Globus pallidus (tissue), 1 donor: ENCODE measurements at regions not wholly inside any gene's neighbourhood (a gene's known extent, or its start where the extent isn't known, plus 50 kb on each side); places are given as distances from the start of the nearest gene placed in this dataset.

ENCODE experiments used
- DNase-seq: peaks from one replicate; pipeline ENCODE4 v3.0.0-alpha.2; 2015; ENCODE audit warnings: low spot score

DNA sequence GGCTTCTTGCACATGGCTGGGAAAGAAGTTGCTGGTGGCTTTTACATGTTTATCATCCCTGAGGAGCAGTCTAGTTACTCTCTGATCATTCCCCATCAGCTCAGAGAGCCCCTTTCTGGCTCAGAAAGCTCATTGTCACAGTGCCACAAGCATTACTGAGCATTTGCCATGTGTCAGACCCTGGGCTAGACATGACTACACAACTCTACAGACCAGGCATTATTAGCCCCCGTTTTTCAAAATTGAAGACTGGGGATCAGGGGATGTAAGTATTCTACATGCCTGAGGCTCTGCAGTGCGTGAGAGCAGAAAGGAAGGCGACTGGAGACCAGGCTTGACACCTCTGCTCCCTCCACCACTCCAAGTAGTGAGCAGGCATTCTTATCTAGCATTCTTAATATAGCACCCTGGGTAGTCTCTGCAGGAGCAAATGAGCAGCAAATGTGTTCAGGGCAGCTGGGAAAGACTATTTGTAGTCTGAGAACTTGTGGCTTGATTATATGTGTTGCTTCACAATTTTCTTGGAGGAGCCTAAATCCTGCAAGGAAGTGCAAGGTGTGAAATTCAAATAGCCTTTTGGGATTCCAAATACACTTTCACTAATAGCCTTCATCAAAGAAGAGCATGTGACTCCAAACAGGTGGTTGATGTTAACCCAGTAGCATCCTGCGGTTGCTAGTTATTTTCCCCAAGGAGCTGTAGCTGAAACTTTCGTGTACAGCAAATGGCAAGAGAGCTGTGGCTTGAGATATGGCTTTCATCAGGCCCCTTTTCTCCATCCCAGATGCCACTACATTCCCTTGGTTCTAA, 143.2 kb downstream of the DDX1 start:
- no peak for DNase-seq

DNA sequence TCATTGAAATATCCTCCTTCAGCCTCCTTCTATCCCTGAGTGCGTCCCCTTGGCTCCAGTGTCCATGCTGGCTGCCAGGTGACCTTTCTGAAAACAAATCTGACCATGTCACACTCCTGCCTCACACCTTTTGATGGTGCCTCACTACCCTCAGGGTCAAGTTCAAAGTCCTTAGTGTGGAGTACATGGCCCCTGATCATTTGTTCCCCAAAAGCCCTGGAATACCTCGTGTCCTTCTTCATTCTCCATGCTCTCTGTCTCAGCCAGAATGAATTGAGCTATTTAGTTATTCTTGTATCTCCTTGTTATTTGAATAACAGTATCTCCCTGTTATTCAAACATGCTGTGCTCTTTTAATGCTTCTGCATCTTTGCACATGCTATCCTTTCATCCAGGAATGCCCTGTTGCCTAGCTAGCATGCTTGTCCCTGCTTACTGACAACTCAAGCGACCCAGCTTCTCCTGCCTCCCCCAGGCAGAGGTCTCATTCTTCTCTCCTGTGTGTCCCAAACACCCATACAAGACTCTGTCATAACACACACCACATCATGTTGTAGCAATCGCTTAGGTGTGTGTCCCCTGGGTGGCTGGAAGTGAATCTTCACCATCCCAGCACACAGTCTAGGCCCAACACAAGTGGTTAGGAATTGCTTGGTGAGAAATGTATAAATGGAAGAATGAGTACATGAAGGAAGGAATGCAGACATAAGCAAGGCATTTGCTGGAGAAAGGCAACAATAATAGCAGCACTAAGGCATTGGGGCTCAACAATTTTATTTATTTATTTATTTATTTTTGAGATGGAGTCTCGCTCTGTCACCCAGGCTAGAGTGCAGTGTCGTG, 144.0 kb downstream of the DDX1 start:
- DNase-seq = no peak

DNA sequence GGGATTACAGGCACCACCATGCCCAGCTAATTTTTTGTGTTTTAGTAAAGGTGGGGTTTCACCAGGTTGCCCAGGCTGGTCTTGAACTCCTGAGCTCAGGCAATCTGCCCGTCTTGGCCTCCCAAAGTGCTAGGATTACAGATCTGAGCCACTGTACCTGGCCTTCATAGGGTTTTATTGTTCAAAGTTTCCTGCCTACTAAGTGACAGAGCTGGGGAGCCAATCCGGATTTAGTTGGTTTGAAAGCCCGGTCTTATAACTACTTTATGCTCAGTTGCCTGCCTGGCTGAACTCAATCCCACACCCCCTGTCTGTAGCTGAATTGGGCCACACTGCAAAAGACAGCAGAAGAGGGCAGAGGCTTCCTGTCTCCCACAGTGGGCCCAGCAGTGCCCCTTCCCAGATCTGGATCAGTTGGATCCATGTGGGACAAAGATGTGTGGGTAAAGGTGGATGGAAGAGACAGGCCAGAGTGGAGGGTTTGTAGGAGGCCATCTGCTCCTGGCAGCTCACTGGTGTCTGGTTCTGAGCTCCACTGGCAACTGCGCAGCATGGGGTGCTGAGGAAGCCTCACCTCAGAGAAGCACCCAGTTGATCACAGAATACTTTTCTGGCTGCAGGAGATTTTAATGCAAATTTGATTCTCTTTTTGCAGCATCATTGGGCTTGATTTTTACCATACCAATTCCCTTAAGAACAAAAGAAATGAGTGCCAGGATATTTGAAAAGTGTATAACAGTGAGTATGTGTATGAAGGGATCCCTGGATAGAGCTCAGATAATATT, 144.9 kb downstream of the DDX1 start:
- DNase-seq = no peak

DNA sequence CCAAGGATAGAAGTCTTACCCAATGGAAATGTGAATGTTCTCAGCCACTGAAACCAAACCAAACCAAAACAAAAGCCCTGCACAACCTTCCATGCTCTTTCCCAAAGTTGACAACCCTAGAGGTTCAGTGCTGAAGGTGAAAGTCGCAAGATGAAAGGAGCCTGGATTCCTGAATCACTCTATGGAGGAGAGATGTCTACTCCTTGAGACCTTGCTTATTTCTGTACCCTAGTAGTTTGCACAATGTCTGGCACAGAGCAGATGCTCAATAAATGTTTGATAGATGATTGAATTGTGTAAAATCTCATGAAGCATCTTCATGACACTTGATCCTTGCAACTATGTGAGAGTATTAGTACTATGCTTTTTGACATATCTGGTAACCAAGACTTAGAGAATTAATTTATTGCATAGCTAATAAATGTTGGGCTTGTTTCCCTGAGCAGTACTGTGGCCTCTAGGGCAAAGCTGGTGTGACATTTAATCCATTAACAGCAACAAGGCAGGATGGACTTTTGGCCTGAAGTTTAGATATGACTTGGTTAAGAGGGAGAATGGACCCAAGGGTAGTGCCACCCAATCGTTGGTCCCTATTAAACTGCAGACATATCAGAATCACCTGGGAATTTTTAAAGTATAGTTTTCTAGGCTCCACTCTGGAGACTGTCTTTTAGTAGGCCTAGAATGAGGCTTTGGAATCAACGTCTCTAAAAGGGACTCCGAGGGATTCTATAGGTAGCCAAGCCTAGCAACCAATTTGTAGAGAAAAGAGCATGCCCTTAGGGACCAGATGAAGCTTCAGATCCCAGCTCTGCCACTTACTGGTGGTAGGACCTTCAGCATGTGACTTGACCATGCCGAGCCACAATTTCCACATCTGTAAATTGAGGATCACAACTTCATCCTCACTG, 145.9 kb downstream of the DDX1 start:
- DNase-seq = no peak

DNA sequence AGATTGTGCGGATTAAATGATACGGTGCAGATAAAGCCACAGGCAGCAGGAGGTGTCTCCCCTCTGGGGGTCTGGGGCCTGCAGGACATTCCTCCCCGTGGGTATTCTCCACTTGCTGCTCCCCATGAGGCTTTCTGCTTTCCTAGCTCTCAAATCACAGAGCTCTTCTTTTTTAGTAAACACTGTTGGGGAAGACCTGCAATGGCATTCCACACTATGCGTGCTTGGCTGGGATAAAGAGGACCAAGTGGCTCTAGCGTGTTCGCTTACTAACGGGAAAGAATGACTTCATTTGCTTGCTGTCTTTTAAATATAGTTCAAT, 146.5 kb downstream of the DDX1 start:
- no peak for DNase-seq

DNA sequence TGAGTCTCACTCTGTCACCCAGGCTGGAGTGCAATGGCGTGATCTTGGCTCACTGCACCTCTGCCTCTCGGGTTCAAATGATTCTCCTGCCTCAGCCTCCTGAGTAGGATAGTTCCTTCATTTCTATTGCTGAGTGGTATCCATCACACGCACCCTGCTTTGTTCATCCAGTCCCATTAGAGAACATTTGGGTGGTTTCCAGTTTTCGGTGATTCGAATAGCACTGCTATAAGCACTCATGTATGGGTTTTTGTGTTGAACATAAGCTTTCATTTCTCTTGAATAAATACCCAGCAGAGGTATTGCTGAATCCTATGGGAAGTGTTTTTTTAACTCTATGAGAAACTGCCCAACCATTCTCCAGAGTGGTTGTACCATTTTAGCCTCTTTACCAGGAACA, 147.3 kb downstream of the DDX1 start:
- no peak for DNase-seq

DNA sequence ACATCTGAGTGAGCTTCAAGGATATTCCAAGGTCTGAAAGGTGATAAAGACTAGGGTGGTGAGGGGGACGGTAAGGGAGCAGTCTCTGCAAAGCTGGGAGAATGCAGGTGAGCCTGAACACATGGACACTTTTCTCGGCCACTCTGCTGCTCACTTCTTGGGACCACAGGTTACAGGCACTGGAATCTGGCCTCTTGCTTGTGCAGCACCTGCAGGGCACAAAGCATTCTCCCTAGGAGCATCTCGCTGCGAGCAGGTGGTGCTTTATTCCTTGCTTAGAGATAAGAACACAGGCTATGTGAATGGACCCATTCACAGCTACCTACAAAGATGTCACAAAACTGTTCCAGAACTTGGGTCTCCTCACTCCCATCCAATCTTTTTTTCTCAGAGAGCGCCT, 153.2 kb downstream of the DDX1 start:
- no peak for DNase-seq

DNA sequence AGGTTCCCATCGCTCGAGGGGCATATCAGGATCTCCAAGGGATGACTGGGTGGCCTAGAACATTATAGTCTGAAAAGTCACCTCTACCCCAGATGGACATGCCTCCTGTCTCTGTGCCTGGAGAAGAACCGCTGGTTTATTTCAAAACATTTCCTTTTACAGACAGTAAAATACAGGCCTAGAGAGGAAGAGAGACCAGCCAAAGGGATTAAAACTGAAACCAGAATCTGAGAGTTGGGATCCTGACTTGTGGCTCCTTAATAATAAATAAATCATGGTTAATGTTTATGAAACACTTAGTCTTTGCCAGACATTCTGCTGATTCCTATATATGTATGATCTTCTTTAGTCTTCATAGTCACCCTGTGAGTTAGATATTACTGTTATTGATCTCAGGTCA, 153.7 kb downstream of the DDX1 start:
- no peak for DNase-seq

DNA sequence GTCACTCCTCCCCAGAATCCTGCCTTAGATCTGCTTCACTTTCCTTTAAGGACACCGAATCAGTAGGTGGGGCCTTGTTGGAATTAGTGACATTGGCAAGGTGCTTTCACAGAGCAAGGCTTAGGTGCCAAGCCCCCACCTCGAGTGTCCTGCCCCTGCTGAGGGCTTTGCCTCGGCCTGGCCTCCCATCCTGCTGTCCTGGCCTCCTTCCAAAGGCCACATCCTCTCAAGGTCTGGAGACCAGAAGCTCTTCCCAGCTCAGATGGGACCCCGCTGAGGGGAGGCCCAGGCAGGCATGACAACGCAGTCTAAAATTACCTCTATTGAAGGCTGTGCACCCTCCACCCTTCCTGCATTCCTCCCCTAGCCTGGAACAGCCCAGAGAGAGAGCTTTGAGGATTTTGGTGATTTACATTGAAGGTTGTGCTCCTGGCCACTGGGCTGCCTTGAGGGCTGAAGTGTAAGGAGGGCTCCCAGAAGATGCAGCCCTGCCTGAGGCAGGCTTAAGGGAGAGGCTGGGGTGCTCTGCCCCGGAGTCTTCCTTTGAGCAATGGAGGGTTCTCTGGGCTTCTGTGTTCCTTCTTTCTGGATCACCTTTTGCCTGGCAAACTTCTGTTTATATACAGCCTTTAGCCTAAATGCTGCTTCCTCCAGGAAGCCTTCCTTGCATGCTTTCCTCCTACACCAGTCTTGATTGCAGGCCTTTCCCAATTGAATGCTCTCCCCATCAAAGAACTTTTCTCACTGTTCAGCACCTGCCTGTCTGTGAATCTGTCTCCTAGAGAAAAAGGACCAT, 154.4 kb downstream of the DDX1 start:
- DNase-seq = no peak

DNA sequence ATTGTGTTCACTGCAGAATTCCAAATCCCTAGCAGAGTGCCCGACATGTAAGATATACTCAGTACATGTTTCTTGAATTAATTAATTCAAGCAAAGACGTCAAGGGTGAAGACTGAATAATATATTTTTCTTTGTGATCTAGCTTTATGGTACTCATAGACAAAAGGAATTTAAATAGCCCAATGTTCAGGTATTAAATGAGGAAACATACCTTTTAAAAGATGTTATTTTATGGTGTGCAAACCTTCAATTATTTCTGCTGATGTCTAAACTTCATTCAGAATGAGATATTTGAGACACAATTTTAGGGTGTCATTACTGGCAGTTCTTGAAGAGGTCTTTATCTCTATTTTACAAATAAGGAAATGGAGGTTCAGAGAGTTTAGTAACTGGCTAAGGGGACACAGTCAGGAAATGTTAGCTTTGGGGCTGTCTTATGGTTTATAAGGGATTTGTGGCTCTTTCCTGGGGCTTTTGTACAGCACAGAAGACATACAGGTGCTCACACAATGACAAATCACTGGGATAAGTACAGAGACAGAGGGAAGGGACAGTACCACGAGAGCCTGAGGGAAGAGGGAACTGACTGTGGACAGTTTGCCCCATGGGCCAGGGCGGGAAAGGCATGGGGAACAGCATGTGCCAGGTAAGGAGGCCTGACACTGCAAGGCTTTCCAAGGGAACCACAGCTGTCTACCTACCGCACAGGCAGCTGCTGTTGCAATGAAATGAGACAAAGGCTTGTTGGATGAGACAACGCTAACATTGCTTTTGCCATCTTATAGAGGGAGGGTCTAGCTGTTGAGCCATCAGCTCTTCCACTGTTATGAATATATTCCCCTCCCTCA, 155.3 kb downstream of the DDX1 start:
- no peak for DNase-seq

DNA sequence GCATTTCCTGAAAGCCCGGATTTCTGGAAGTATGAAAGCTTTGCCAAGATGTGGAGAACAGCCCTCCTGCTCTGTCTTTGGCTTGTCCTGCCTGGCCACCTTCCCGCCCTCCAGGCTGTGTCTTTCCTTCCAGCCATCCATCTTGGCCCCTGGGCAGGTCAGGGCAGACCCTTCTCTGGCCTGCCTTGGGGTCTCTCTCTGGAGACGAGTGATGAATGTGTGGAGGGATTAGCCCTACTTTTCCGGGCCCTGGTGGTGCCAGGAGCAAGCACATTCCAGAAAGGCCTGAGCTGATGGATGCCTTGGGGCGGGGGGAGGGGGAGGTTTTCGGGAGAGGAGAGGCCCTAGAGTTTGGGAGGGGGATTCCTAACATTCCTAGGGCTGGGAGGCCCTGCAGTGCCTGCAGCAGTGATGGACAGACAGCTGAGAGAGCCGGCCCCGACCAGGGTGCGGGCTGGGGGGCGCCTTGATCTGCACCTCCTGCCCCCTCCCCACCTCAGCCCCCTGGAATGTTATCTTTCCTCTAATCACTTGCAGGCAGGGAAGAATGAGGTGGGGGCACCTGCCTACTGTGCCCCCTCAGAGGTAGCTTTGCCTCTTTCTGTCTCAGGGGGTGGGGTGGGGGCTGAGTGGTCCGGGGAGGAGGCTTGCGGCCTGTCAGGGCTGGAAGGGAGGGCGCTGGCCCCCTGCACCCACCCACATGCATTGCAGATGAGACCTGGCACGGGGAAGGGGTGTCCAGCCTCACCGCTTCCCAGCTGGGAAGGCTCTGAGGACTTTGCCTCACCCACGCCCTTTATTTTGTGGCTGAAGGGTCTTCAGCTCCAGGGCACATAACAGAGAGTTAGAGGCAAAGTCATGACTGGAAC, 156.2 kb downstream of the DDX1 start:
- DNase-seq = no peak

DNA sequence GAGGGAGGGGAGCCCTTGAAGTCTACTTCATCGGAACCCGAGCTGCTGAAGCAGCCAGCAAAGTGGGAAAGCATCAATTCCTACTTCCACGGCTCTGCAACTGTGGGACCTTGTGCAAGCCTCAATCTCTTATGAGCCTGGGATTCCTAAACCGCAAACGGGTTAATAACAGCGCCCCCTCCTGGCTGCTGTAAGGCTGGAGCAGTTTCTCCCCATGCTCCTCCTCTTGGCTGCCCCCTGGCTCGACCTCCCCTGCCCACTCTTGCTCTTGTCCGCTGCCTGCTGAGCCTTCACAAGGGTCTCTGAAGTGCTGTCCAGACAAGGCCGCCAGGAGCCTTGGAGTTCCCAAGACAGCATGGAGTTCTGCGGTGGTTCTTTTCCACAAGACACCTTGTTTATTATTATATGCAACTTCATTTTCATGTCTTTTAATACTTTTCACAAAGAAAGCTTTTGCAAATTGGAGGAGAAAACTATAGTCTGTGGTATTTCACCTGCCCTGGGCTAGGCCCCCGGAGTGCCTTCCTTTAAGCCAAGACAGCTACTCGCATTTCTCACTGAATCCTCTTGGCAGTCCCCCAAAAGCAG, 157.2 kb downstream of the DDX1 start:
- DNase-seq = no peak

DNA sequence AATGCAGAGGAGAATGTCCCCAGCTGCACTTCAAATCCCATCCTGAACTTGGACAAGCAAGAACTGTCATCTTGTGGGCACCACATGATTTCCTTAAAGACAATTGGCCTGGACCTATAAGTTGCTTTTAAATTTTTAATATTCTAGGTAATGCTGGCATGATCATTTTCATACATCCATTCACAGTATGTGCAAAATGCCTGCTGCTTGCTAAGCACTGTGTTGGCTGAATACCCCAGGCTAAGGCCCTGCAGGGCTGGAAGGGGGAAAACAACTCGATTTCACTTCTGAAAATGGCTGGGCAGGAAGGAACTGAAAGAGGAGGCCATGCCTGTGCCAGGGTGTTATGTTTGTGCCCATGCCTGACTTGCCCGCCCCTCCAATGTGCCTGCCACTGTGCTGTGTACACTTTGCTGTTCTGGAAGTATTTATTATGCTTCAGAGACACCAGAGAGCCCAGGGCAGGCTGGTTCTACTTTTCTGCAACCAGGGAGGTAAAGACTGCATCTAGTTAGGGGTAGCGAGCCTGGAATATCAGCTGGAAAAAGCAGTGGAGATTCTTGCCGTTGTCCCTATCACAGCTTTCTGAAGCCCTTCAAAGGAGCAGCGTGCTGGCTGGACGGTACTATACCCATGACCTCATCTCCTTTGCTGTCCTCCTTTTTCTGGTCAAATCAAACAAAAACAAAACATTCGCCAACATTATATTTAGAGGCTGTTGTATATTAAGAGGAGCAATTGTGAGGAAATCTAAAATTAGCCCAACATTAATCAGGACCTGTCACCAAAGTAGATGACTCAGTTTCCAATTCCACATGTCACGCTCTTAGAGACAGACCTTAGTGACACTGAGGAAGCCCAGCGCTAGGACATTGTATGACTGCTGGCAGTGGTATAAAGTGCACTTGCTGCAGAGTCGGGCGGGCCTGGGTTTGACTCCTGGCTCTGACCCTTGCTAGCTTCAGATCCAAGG, 158.1 kb downstream of the DDX1 start:
- DNase-seq = no peak

DNA sequence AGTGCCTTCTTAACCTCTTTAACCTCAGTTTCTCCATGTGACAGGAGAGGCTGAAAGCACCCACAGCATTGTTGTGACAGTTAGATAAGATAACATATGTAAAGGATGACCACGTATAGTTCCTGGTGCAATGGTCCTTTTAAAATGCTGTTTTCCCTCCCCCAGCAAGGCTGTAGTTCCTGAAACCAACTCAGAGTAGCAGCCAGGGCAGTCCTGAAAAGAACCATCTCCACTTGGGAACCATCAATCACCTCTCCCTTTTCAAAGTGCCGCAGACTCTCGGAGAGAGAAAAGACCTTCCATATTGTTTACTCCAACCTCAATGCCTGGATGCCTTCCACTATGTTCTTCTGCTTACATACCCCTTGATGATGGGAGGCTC, 158.8 kb downstream of the DDX1 start:
- DNase-seq = no peak

DNA sequence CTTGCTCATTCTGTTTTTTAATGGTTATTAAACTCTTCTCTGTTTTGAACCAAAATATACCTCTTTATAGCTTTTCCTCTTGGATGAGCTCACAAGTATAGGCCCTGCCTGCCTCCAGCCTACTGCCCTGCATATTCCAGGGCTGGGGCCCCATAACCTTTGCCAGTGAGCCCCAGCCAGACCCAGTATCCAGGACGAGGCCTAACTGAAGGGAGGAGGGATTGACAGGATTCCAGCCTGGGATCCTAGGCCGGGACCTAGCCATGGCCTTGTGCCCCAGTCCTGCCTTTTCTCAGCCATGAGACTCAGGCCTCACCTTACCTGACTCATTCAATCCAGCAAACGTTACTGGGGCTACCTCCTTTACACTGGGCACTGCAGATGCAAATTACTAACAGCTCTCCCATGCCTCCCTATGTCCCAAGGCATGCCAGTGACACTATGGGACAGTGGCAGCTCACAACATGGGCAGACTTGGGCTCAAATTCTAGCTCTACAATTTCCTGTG, 159.2 kb downstream of the DDX1 start:
- no peak for DNase-seq

DNA sequence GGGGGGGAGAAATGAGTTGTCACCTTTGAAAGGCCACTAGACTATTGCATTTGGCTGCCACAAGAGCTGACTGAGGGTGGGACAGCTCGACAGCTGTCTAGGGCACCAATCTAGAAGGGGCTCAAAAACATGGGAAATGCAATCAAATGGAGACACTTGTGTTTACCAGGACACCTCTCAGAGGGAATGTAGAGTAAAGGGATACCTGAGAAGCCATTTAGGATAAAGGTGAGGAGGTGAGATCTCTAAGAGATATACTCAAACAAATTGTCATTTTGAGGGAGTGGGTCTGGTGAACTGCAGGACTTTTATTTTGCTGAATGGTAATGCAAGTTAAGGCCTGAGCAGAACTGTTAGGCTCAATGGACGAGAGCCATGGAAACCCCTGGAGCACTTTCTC, 159.8 kb downstream of the DDX1 start:
- no peak for DNase-seq

DNA sequence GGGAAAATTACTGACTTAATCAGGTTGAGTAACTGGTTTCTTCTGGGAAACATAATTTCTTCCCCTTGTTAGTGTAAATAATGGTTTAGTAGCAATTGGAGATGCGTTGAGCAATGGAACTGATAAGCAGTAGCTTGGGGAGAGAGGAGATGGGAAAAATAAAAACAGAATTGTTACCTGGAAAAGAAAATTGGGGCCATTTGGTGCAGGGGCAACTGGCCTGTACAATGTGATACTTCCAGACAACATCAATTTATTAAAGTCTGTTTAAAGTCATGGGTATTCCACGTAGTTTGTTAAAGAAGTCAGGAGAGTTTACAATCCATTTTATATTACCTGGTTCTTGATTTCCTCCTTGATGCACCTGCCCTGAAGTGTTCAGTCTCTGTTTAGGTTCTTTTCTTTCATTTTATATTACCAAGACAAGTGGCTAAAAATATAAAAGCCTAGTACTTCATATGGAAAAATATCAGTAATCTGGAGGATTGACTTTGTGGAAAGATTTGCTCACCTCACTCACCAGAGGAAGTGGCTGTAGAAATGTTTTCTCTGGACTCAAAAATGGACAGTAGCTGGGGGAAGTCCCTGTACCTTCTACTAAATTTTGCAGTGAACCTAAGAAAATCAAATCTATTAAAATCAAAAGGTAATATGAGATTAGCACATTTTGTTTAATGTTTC, 161.0 kb downstream of the DDX1 start:
- no peak for DNase-seq
